ENCODE measurements at regions not wholly inside any gene's neighbourhood (a gene's known extent, or its start where the extent isn't known, plus 50 kb on each side); places are given as distances from the start of the nearest gene placed in this dataset.

- no peak overlapping the region for H3K9ac ChIP-seq
- no peak for DNase-seq
- no peaks in the 10 kb centered on the region for H3K4me1 ChIP-seq (ENCODE audit: control insufficient read depth in 1 of 2, insufficient read depth in 2 of 2, low read depth in 1 of 2, low read length in 1 of 2)
- ChIA-PET POLR2A (no interaction called here), CTCF (interaction anchor here (1.1 kb wide), 1 partner anchor 15 kb away, joined by 3 read pairs; no protein-coding TSS in a partner anchor)
- no peak for TF ChIP-seq YY1 (IDR thresholded peaks at IDR 0.05; ENCODE audit: low read depth)
- TF ChIP-seq TEAD4 (IDR thresholded peaks at IDR 0.05; ENCODE audit: borderline replicate concordance, insufficient read depth): no peak
- TF ChIP-seq NRF1 (IDR thresholded peaks at IDR 0.05; ENCODE audit: low read depth, low read length): no peak
- TF ChIP-seq REST (IDR thresholded peaks at IDR 0.05; ENCODE audit: low read depth, low read length): no peak
- no peak for TF ChIP-seq ELF1 (IDR thresholded peaks at IDR 0.05)
- TF ChIP-seq CHD2 (IDR thresholded peaks at IDR 0.05; ENCODE audit: low read length, partially characterized antibody): no peak
- TF ChIP-seq FOXJ3 (CRISPR knock-in tag; IDR thresholded peaks at IDR 0.05): no peak
- TF ChIP-seq USF1 (IDR thresholded peaks at IDR 0.05; ENCODE audit: borderline replicate concordance, low read depth): no peak
- H2AFZ ChIP-seq (ENCODE audit: low read depth): no peak overlapping the region
- 3% methylated on average over 2 of the region's 2 CpGs for WGBS (ENCODE audit: low lambda C conversion rate)
- H4K20me1 ChIP-seq (ENCODE audit: insufficient read depth): no peaks in the 10 kb centered on the region
- H3K9me2 ChIP-seq: no peaks in the 10 kb centered on the region; the same call in 1 of the 2 replicates
- H3F3A ChIP-seq (replicated peaks; ENCODE audit: insufficient read depth): no peaks in the 10 kb centered on the region
- no peak overlapping the region for H3K4me2 ChIP-seq
- no peaks in the 10 kb centered on the region for H3K9me3 ChIP-seq
- H3K79me2 ChIP-seq (ENCODE audit: insufficient read depth): no peaks in the 10 kb centered on the region
- peaks cover 5% of the 10 kb centered on the region; the same call in 1 of the 2 replicates for H3K27me3 ChIP-seq (ENCODE audit: insufficient read depth)
- no peak overlapping the region for H3K4me3 ChIP-seq (ENCODE audit: low read depth in 2 of 2, low read length in 1 of 2)
- H3K27ac ChIP-seq (ENCODE audit: low read depth in 2 of 2, low read length in 1 of 2): no peak overlapping the region
- no peaks in the 10 kb centered on the region for H3K36me3 ChIP-seq (replicated peaks in 1 of 2; ENCODE audit: control insufficient read depth in 1 of 2, insufficient read depth in 2 of 2, low read length in 1 of 2)
These were observed 91.1 kb upstream of the SKAP2 start for GRCh38 chr7:26955516-26955915.

GRCh38 chr7:26954951-26955350, 90.6 kb upstream of the SKAP2 start:
- Histone ChIP-seq H3K4me2 (no peak overlapping the region), H3K4me3 (ENCODE audit: low read depth in 2 of 2, low read length in 1 of 2) (no peak overlapping the region), H3K9me2 (no peaks in the 10 kb centered on the region; the same call in 1 of the 2 replicates), H3K36me3 (replicated peaks in 1 of 2; ENCODE audit: control insufficient read depth in 1 of 2, insufficient read depth in 2 of 2, low read length in 1 of 2) (no peaks in the 10 kb centered on the region), H3K4me1 (ENCODE audit: control insufficient read depth in 1 of 2, insufficient read depth in 2 of 2, low read depth in 1 of 2, low read length in 1 of 2) (no peaks in the 10 kb centered on the region), H3K79me2 (ENCODE audit: insufficient read depth) (no peaks in the 10 kb centered on the region), H3K9me3 (no peaks in the 10 kb centered on the region), H3K27me3 (ENCODE audit: insufficient read depth) (peaks cover 5% of the 10 kb centered on the region; the same call in 1 of the 2 replicates), H4K20me1 (ENCODE audit: insufficient read depth) (no peaks in the 10 kb centered on the region), H3K27ac (ENCODE audit: low read depth in 2 of 2, low read length in 1 of 2) (no peak overlapping the region), H3K9ac (no peak overlapping the region), H2AFZ (ENCODE audit: low read depth) (no peak overlapping the region), H3F3A (replicated peaks; ENCODE audit: insufficient read depth) (no peaks in the 10 kb centered on the region)
- TF ChIP-seq CTCF (IDR thresholded peaks at IDR 0.05) (no peak), IRF3 (IDR thresholded peaks at IDR 0.05; ENCODE audit: low read depth, low read length) (no peak), PBX3 (IDR thresholded peaks at IDR 0.05) (no peak), SIN3A (IDR thresholded peaks at IDR 0.05; ENCODE audit: borderline replicate concordance, low read depth, low read length) (no peak), RCOR1 (IDR thresholded peaks at IDR 0.05; ENCODE audit: low read length) (no peak)
- CTCF ChIA-PET: interaction anchor here (1.1 kb wide), 1 partner anchor 16 kb away, joined by 3 read pairs; no protein-coding TSS in a partner anchor
- DNase-seq: no peak
- 33% methylated on average over 4 of the region's 4 CpGs for WGBS (ENCODE audit: low lambda C conversion rate)
- POLR2A ChIA-PET: no interaction called here
